ACC112 (cell line): ENCODE measurements at regions not wholly inside any gene's neighbourhood (a gene's known extent, or its start where the extent isn't known, plus 50 kb on each side); places are given as distances from the start of the nearest gene placed in this dataset.

Experiments
- H2AFZ ChIP-seq: fragments of 200-600 bp; sonication (generic); one replicate; pipeline ENCODE4 v1.6.0; 2017; ENCODE audit warnings: antibody characterized with exemption, low read length; ENCODE audit not compliant: unreplicated experiment
- H3K27ac ChIP-seq: fragments of 200-600 bp; sonication (generic); 2 replicates; pipeline ENCODE4 v1.5.1; 2014; ENCODE audit warnings: low read depth, mild to moderate bottlenecking, antibody characterized with exemption, low read length, moderate library complexity
- H3K27me3 ChIP-seq: fragments of 200-600 bp; sonication (generic); 2 replicates; pipeline ENCODE4 v1.6.1; 2014; ENCODE audit warnings: mild to moderate bottlenecking, antibody characterized with exemption, low read length, moderate library complexity, mixed read lengths; ENCODE audit not compliant: insufficient read depth
- H3K36me3 ChIP-seq: fragments of 200-600 bp; sonication (generic); 2 replicates; pipeline ENCODE4 v1.6.1; 2016; ENCODE audit warnings: mild to moderate bottlenecking, antibody characterized with exemption, low read length, moderate library complexity, mixed read lengths; ENCODE audit not compliant: insufficient read depth
- H3K4me1 ChIP-seq: fragments of 200-600 bp; sonication (generic); one replicate; pipeline ENCODE4 v1.6.1; 2016; ENCODE audit warnings: low read length, mixed read lengths; ENCODE audit not compliant: insufficient read depth, unreplicated experiment, control insufficient read depth
- H3K4me3 ChIP-seq: fragments of 200-600 bp; sonication (generic); 2 replicates; pipeline ENCODE4 v1.5.1; 2014; ENCODE audit warnings: mild to moderate bottlenecking, low read depth, low read length
- H3K79me2 ChIP-seq: fragments of 200-600 bp; sonication (generic); one replicate; pipeline ENCODE4 v1.6.0; 2016; ENCODE audit warnings: low read length; ENCODE audit not compliant: control insufficient read depth, unreplicated experiment, insufficient read depth

DNA sequence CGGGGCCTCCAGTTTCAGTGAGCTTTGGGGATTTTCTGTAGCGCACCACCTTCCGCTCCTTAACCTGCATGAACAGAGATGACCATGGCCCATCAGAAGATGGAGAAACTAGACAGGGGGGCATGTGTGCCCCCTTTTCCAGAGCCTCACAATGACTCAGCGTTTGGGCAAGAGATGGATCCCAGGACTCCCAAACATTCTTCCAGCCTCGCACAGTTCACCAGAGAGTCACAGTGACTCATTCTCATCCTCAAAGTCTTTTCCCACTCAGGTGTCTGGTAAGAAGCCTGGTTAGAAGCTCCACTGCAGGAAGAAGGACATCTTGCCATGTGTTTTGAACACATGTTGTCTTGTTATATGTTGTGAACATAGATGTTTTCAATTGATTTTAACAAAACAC is 76.2 kb upstream of the FRMD1 start:
- Histone ChIP-seq H2AFZ (no peak overlapping the region), H3K27me3 (no peaks in the 10 kb centered on the region), H3K27ac (no peak overlapping the region)

DNA sequence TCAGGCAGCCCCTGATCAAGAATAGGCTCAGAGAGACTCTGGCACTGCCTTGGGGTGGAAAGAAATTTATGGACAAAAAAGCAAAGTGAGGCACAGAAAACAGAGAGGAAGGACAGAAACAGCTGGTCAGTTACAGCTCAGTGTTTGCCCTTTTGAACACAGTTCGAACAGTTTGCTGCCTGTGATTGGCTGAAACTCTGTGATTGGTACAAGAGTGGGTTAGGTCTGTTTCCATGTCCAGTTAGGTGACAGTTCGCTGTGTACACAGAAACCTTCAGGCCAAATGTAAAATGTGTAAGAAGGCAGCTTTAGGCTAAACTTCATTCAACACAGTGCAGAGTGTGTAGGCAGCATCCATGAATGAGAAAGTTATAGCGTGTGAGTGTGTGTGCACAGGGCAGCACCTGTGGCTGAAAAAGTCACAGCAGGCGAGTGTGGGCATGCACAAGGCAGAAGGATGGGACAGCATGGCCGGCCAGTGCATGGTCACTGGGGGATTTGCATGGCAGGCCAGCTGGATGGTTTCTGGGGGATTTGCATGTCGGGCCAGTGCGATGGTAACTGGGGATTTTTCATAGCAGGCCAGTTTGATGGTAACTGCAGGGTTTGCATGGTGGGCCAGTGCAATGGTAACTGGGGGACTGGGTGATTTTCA is 75.4 kb upstream of the FRMD1 start:
- H3K27me3 ChIP-seq, result 0 out of 2 replicates have a peak, but pooled peaks cover 2% of the 10 kb centered on the region
- H2AFZ ChIP-seq, result no peak overlapping the region
- no peak overlapping the region for H3K4me3 ChIP-seq
- peaks cover 28% of the 10 kb centered on the region for H3K4me1 ChIP-seq
- no peak overlapping the region for H3K27ac ChIP-seq
- no peaks in the 10 kb centered on the region for H3K79me2 ChIP-seq
- no peaks in the 10 kb centered on the region for H3K36me3 ChIP-seq

More for the DNA sequence above, 76.2 kb upstream of the FRMD1 start:
- Histone ChIP-seq H3K79me2 (no peaks in the 10 kb centered on the region), H3K4me3 (no peak overlapping the region), H3K36me3 (no peaks in the 10 kb centered on the region), H3K4me1 (peaks cover 28% of the 10 kb centered on the region)

DNA sequence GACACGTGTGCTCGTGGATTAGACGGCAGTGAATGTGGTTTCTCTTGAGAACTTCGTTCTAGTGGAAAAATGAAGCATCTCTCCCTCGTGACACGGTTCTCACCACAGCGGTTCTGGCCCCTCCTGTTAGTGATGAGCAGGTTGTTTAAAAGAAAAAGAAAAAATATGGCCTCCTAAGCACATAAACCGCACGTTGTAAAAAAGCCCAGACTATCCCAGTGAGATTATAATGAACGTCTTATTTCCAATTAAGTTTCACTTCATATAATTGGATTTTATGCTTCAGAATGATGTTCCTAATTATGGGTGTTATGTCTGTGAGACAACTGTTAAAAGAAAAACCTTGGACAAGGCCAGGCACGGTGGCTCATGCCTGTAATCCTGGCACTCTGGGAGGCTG is 74.5 kb upstream of the FRMD1 start:
- H2AFZ ChIP-seq, result no peak overlapping the region
- no peaks in the 10 kb centered on the region for H3K36me3 ChIP-seq
- peaks cover 28% of the 10 kb centered on the region for H3K4me1 ChIP-seq
- H3K4me3 ChIP-seq, result no peak overlapping the region
- no peaks in the 10 kb centered on the region for H3K79me2 ChIP-seq
- H3K27ac ChIP-seq, result no peak overlapping the region
- H3K27me3 ChIP-seq, result 0 out of 2 replicates have a peak, but pooled peaks cover 6% of the 10 kb centered on the region

DNA sequence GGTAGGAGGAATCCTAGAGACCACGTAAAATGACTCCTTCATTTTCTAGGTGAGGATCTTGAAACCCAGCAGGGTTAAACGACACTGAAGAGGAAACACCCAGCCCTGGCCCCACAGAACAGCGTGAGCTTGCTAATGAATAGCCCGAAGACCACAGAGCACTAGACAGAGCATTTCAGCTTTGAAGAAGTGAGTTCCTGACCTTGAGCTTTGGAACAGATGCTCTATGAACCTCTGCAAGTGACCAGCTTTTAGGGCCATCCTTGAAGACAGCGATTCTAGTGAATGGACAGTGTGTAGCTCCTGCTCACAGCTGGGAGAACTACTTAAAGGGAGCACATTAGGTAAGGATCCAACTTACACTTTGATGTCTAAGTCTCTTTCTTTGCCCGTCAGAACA is 74.0 kb upstream of the FRMD1 start:
- Histone ChIP-seq H2AFZ (no peak overlapping the region), H3K4me1 (peaks cover 24% of the 10 kb centered on the region), H3K4me3 (no peak overlapping the region), H3K27ac (no peak overlapping the region), H3K79me2 (no peaks in the 10 kb centered on the region), H3K27me3 (0 out of 2 replicates have a peak, but pooled peaks cover 6% of the 10 kb centered on the region), H3K36me3 (no peaks in the 10 kb centered on the region)

DNA sequence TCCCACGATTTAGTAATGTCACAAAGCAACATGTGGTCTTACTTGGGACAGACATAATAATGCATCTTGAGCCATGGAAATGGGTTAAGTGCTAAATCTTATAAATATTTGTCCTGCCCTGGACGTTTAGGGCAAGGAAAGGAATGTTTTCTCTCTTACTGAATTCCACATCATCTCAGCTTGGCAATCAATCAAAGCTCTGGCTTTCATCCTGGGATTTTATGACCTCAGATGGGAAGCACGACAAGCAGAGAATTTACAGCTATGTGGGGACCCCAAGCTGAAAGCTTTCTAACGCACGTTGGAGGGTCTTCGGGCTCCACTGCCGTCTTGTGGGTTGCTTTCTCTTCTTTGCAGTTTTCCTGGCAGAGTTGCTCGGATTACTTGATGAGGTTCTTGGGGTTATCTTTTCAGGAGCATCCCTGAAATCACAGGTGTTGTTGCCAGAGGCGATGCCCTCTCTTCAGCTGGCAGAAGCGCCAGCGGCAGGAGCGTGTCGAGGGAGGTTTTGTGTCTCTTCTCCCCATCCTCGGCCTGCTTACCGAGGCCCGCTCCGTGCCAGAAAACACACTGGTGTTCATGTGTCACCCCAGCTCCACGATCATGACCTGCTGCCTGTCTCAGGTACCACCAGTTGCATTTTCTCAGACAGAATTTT is 73.4 kb upstream of the FRMD1 start:
- Histone ChIP-seq H3K79me2 (no peaks in the 10 kb centered on the region), H3K4me1 (peaks cover 18% of the 10 kb centered on the region), H3K4me3 (no peak overlapping the region), H3K36me3 (no peaks in the 10 kb centered on the region), H3K27me3 (0 out of 2 replicates have a peak, but pooled peaks cover 6% of the 10 kb centered on the region), H3K27ac (no peak overlapping the region), H2AFZ (no peak overlapping the region)

DNA sequence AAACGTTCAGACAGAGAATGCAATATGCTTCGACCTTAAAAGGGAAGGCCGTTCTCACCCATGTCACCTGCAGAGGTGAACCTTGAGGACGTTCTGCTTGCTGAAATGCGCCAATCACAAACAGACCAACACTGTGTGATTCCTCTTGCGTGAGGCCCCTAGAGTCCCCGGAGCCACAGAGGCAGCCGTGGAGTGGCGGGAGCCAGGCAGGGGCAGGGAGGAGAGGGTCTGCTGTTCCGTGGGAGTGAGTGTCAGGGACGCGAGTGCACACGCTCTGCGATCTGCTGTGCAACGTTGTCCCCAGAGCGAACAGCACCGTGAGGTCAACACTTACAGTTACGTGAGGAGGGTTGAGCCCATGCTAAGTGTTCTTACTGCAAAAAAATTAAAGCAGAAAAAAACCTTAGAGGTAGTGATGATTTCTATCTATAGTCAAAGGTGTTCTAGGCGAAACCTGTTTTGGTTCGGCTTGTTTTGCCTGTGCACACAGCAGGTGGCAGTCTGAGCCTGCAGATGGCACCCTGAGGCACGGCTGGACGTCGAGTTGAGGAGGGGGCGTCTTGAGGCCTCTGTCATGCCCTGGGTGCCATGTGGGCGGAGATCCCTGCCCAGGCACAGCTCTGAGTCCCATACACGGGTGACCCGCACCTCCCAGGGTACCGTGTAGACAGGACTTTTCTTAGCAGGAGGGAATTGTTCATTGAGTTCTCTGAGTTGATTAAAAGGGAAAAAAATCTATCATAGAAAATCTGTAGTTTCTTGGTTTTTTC is 71.7 kb upstream of the FRMD1 start:
- Histone ChIP-seq H3K36me3 (no peaks in the 10 kb centered on the region), H2AFZ (no peak overlapping the region), H3K4me1 (peaks cover 9% of the 10 kb centered on the region), H3K27me3 (0 out of 2 replicates have a peak, but pooled peaks cover 6% of the 10 kb centered on the region), H3K27ac (no peak overlapping the region), H3K4me3 (no peak overlapping the region), H3K79me2 (no peaks in the 10 kb centered on the region)

DNA sequence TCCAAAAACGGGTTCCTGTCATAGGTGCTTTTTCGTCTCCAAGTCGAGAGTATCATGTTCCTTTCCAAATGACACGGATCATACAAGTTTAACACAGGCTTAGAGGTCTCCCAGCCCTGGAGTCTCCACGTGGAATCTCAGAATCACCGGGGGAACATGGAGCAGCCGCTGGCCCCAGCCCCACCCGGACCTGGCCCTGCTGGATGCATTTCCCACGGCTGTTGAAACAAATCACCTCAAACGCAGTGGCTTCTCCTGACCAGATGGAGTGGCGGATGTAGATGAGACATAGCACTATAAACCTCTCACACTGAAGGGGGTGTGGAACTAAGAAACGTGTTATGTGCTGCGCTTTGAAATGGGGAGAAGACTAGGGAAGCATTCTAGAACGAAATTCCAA is 70.0 kb upstream of the FRMD1 start:
- H3K27ac ChIP-seq, result no peak overlapping the region
- H3K79me2 ChIP-seq, result no peaks in the 10 kb centered on the region
- H2AFZ ChIP-seq, result no peak overlapping the region
- no peaks in the 10 kb centered on the region for H3K36me3 ChIP-seq
- no peak overlapping the region for H3K4me3 ChIP-seq
- H3K4me1 ChIP-seq, result no peaks in the 10 kb centered on the region
- peaks cover 17% of the 10 kb centered on the region; the same call in 1 of the 2 replicates for H3K27me3 ChIP-seq

DNA sequence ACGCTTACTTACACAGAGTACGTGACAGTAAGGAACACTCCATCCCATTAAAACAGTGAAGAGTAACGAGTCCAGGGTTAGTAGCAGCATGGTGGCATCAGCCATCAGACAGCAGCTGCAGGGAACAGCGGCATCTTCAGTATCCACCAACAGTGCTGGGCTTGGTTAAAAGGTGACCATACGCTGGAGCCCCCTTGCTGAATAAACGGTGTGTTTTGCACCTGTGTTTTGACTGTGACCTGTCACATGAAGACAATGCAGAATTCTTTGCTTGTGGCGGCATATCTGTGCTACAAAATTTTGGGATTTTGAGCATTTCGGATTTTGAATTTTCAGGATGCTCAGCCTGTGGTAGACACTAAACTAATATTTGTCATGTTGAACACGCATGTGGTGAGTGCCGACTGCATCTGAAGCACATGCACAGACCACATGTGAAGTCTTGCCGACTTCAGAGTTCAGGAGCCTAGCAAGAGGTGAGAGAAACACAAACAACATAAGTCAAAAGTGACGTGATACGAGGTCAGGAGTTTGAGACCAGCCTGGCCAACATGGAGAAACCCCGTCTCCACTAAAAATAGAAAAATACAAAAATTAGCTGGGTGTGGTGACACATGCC is 69.3 kb upstream of the FRMD1 start:
- Histone ChIP-seq H3K4me1 (no peaks in the 10 kb centered on the region), H3K79me2 (no peaks in the 10 kb centered on the region), H3K4me3 (no peak overlapping the region), H3K27me3 (peaks cover 22% of the 10 kb centered on the region; the same call in 1 of the 2 replicates), H3K27ac (no peak overlapping the region), H2AFZ (no peak overlapping the region), H3K36me3 (no peaks in the 10 kb centered on the region)

DNA sequence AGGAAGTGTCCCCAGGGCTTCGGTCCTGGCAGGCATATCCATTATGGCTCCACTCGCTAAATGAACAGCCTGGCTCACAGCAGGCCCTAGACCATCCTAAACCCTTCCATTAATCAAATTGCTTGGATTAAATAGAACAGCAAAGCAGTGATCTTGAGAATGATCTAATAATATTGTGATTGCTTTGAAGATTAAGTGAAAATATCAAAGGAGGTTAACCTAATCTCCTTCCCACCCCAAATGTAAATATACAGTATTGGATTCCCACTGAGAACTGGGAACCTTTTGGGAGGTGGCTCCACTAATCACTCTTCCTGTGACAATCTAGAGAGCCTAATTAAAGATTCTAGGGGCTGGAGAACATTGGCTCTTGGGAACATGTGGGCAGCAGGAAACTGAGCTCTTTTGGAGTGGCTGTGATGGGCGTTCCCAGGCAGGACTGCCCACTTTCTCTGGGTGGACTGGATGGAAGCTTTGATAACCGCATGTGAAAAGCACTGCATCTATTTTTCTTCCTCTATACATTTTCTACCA is 68.3 kb upstream of the FRMD1 start:
- H3K27me3 ChIP-seq, result peaks cover 29% of the 10 kb centered on the region; the same call in 1 of the 2 replicates
- H3K79me2 ChIP-seq, result no peaks in the 10 kb centered on the region
- H3K4me3 ChIP-seq, result no peak overlapping the region
- H2AFZ ChIP-seq, result no peak overlapping the region
- no peaks in the 10 kb centered on the region for H3K36me3 ChIP-seq
- H3K4me1 ChIP-seq, result no peaks in the 10 kb centered on the region
- H3K27ac ChIP-seq, result no peak overlapping the region
